ENCODE measurements at regions not wholly inside any gene's neighbourhood (a gene's known extent, or its start where the extent isn't known, plus 50 kb on each side); places are given as distances from the start of the nearest gene placed in this dataset.

DNA sequence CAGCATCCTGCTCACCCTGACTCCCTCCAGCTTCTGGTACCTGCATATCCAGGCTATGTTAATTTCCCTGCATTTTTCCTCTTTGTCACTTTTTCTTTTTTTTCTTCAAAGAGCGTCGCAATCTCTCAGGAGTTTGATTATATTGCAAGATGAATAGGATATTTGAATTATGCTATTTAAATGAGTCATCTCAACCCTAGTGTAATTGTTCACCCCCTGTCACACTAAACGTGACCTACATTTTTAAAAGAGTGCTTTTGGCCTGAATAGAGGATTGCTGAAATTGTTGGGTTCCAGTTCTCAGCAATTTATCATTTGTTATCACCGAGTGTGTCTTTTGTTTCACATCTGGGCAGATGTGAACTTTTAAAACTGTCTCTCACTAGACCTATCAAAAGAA, 294.7 kb downstream of the SOX2 start:
- Histone ChIP-seq H2BK120ac (ENCODE audit: low read depth, low read length) (no peak overlapping the region), H3K4me2 (ENCODE audit: low read depth, low read length) (no peak overlapping the region), H2AFZ (replicated peaks; ENCODE audit: low read length, poor library complexity) (no peak overlapping the region), H2BK15ac (ENCODE audit: low read depth, low read length) (no peak overlapping the region), H3K4me3 (ENCODE audit: insufficient read depth, low read depth, low read length) (no peak overlapping the region), H3K79me1 (ENCODE audit: low read depth in 1 of 2, low read length in 2 of 2) (no peaks in the 10 kb centered on the region), H3K27ac (ENCODE audit: insufficient read depth, low read length) (no peak overlapping the region), H2AK9ac (replicated peaks; ENCODE audit: low read depth, low read length, poor library complexity) (no peak overlapping the region), H2AK5ac (ENCODE audit: low read depth, low read length) (no peak overlapping the region), H3K4ac (ENCODE audit: low read depth, low read length) (no peak overlapping the region), H3K36me3 (ENCODE audit: control insufficient read depth, insufficient read depth, low read length) (no peaks in the 10 kb centered on the region), H3K9me1 (ENCODE audit: insufficient read depth, low read length) (no peaks in the 10 kb centered on the region), H4K91ac (ENCODE audit: insufficient read depth, low read depth, low read length) (no peak overlapping the region), H2BK20ac (ENCODE audit: low read depth, low read length) (no peak overlapping the region), H4K20me1 (ENCODE audit: insufficient read depth, low read length) (no peaks in the 10 kb centered on the region), H3K56ac (ENCODE audit: extremely low read depth, insufficient read depth, low read length) (no peak overlapping the region), H3K9me3 (ENCODE audit: control insufficient read depth, insufficient read depth, low read length) (peaks cover 22% of the 10 kb centered on the region), H3K14ac (replicated peaks; ENCODE audit: low read depth, low read length) (no peak overlapping the region), H4K5ac (ENCODE audit: low read depth, low read length) (no peak overlapping the region), H3K27me3 (ENCODE audit: control insufficient read depth, insufficient read depth, low read length) (no peaks in the 10 kb centered on the region), H3K23ac (ENCODE audit: low read depth, low read length) (no peak overlapping the region), H4K8ac (ENCODE audit: low read depth in 2 of 2, low read length in 2 of 2) (no peak overlapping the region), H2BK5ac (ENCODE audit: low read depth, low read length, poor library complexity, severe bottlenecking) (no peak overlapping the region), H3K4me1 (ENCODE audit: control insufficient read depth, insufficient read depth, low read length) (no peaks in the 10 kb centered on the region), H3K9ac (ENCODE audit: low read depth, low read length) (no peak overlapping the region), H3K18ac (ENCODE audit: low read depth, low read length) (no peak overlapping the region)
- ATAC-seq (ENCODE audit: low read depth) (no peak), DNase-seq (no peak)
- BruUV-seq (replicated peaks), result no TSS peak
- WGBS, 2 experiments (ENCODE audit: extremely low coverage in 2 of 2, insufficient read length in 1 of 2), result no CpG with 5 or more reads among the region's 4 CpGs
- in situ Hi-C loops (cut with MboI; ENCODE audit: low sequenced_read_pairs) (no loop called here), intact Hi-C loops (cut with micrococcal nuclease) (no loop called here), dilution Hi-C loops (cut with HindIII; ENCODE audit: low sequenced_read_pairs, unreplicated experiment) (no loop called here)
- ChIA-PET POLR2A (ENCODE audit: unreplicated experiment) (no interaction called here), CTCF (no interaction called here)
- TF ChIP-seq RAD21 (IDR thresholded peaks at IDR 0.05; ENCODE audit: low read length) (no peak), CHD1 (IDR thresholded peaks at IDR 0.05; ENCODE audit: low read depth, low read length) (no peak), RCOR1 (IDR thresholded peaks at IDR 0.05; ENCODE audit: insufficient replicate concordance, low read length) (no peak), FOS (IDR thresholded peaks at IDR 0.05; ENCODE audit: low read depth, low read length) (no peak), BHLHE40 (IDR thresholded peaks at IDR 0.05; ENCODE audit: low read depth, low read length) (no peak), CEBPB (IDR thresholded peaks at IDR 0.05; ENCODE audit: low read depth, low read length) (no peak), MAZ (IDR thresholded peaks at IDR 0.05; ENCODE audit: borderline replicate concordance, low read depth, low read length) (no peak), RFX5 (IDR thresholded peaks at IDR 0.05; ENCODE audit: low read depth, low read length) (no peak), MXI1 (IDR thresholded peaks at IDR 0.05; ENCODE audit: borderline replicate concordance, low read depth, low read length) (no peak)
